Gastroesophageal sphincter (tissue), 3 donors: ENCODE measurements at regions not wholly inside any gene's neighbourhood (a gene's known extent, or its start where the extent isn't known, plus 50 kb on each side); places are given as distances from the start of the nearest gene placed in this dataset.
"Not testable (repeated sequence)": the region's sequence is repeated elsewhere in the genome, so short reads cannot be mapped to it uniquely, and the experiment has no call there.

ENCODE experiments used
- POLR2AphosphoS5 ChIP-seq: sonication (generic); formaldehyde crosslinking; IDR thresholded peaks from one replicate; pipeline ENCODE4 v1.6.1; 2017; ENCODE audit warnings: antibody characterized with exemption
- TF ChIP-seq, protein P1 (sequence below), 4 experiments: fragments of 200-600 bp in 2 of 4; fragments of 450-650 bp in 2 of 4; sonication (generic) in 1 of 4; IDR thresholded peaks; one replicate each; pipeline ENCODE4 v1.5.1; 2017 to 2019; ENCODE audit warnings: antibody characterized with exemption in 4 of 4, mild to moderate bottlenecking in 2 of 4, moderate library complexity in 2 of 4

DNA sequence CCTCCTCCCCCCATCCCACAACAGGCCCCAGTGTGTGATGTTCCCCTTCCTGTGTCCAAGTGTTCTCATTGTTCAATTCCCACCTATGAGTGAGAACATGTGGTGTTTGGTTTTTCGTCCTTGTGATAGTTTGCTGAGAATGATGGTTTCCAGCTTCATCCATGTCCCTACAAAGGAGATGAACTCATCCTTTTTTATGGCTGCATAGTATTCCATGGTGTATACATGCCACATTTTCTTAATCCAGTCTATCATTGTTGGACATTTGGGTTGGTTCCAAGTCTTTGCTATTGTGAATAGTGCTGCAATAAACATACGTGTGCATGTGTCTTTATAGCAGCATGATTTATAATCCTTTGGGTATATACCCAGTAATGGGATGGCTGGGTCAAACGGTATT, 66.2 kb upstream of the RMP24 start:
- TF ChIP-seq, protein P1, sequence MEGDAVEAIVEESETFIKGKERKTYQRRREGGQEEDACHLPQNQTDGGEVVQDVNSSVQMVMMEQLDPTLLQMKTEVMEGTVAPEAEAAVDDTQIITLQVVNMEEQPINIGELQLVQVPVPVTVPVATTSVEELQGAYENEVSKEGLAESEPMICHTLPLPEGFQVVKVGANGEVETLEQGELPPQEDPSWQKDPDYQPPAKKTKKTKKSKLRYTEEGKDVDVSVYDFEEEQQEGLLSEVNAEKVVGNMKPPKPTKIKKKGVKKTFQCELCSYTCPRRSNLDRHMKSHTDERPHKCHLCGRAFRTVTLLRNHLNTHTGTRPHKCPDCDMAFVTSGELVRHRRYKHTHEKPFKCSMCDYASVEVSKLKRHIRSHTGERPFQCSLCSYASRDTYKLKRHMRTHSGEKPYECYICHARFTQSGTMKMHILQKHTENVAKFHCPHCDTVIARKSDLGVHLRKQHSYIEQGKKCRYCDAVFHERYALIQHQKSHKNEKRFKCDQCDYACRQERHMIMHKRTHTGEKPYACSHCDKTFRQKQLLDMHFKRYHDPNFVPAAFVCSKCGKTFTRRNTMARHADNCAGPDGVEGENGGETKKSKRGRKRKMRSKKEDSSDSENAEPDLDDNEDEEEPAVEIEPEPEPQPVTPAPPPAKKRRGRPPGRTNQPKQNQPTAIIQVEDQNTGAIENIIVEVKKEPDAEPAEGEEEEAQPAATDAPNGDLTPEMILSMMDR (IDR thresholded peaks at IDR 0.05): not testable (repeated sequence)
- TF ChIP-seq POLR2AphosphoS5: not testable (repeated sequence)
